Endothelial cell (in vitro differentiated cells): ENCODE measurements at regions not wholly inside any gene's neighbourhood (a gene's known extent, or its start where the extent isn't known, plus 50 kb on each side); places are given as distances from the start of the nearest gene placed in this dataset.

ENCODE experiments used
- DNase-seq: peaks from one replicate; pipeline ENCODE4 v3.0.0; 2021; ENCODE audit warnings: low spot score
- H3K27ac Mint-ChIP-seq: one replicate; pipeline ENCODE4 v1.8.0; 2021; ENCODE audit warnings: mixed read lengths, inconsistent platforms; ENCODE audit not compliant: unreplicated experiment
- H3K27me3 Mint-ChIP-seq: one replicate; pipeline ENCODE4 v1.8.0; 2021; ENCODE audit warnings: mild to moderate bottlenecking, moderate library complexity, mixed read lengths, inconsistent platforms; ENCODE audit not compliant: unreplicated experiment
- H3K36me3 Mint-ChIP-seq: one replicate; pipeline ENCODE4 v1.8.0; 2021; ENCODE audit warnings: mild to moderate bottlenecking, low read depth, mixed read lengths, inconsistent platforms; ENCODE audit not compliant: unreplicated experiment
- H3K4me1 Mint-ChIP-seq: one replicate; pipeline ENCODE4 v1.8.0; 2021; ENCODE audit warnings: mild to moderate bottlenecking, mixed read lengths, inconsistent platforms; ENCODE audit not compliant: unreplicated experiment
- H3K4me3 Mint-ChIP-seq: one replicate; pipeline ENCODE4 v1.8.0; 2021; ENCODE audit warnings: mild to moderate bottlenecking, mixed read lengths, inconsistent platforms; ENCODE audit not compliant: unreplicated experiment
- H3K9me3 Mint-ChIP-seq: one replicate; pipeline ENCODE4 v1.8.0; 2021; ENCODE audit warnings: mixed read lengths, inconsistent platforms; ENCODE audit not compliant: unreplicated experiment
- CTCF ChIP-seq: fragments of 200-600 bp; sonication (generic); IDR thresholded peaks from one replicate; pipeline ENCODE4 v1.5.0; 2021; ENCODE audit warnings: antibody characterized with exemption; ENCODE audit not compliant: unreplicated experiment

- H3K27ac Mint-ChIP-seq: no peak overlapping the region
- DNase-seq: peak; percentile 38
- no peaks in the 10 kb centered on the region for H3K9me3 Mint-ChIP-seq
- H3K36me3 Mint-ChIP-seq: no peaks in the 10 kb centered on the region
- TF ChIP-seq CTCF: peak; percentile 48
- no peaks in the 10 kb centered on the region for H3K27me3 Mint-ChIP-seq
- peaks cover 14% of the 10 kb centered on the region for H3K4me1 Mint-ChIP-seq
- no peak overlapping the region for H3K4me3 Mint-ChIP-seq
These were observed 119.1 kb downstream of the MN1 start for GRCh38 chr22:27682437-27682836.

GRCh38 chr22:27684901-27685300, 116.7 kb downstream of the MN1 start:
- H3K27me3 Mint-ChIP-seq: no peaks in the 10 kb centered on the region
- H3K4me3 Mint-ChIP-seq: no peak overlapping the region
- TF ChIP-seq CTCF: no peak
- no peaks in the 10 kb centered on the region for H3K9me3 Mint-ChIP-seq
- H3K4me1 Mint-ChIP-seq: peaks cover 12% of the 10 kb centered on the region
- no peak for DNase-seq
- H3K36me3 Mint-ChIP-seq: no peaks in the 10 kb centered on the region
- H3K27ac Mint-ChIP-seq: no peak overlapping the region

GRCh38 chr22:27685515-27685914, 116.0 kb downstream of the MN1 start:
- H3K27ac Mint-ChIP-seq: no peak overlapping the region
- no peak overlapping the region for H3K4me3 Mint-ChIP-seq
- no peaks in the 10 kb centered on the region for H3K9me3 Mint-ChIP-seq
- DNase-seq: no peak
- H3K36me3 Mint-ChIP-seq: no peaks in the 10 kb centered on the region
- H3K4me1 Mint-ChIP-seq: peaks cover 12% of the 10 kb centered on the region
- H3K27me3 Mint-ChIP-seq: no peaks in the 10 kb centered on the region
- no peak for TF ChIP-seq CTCF

- no peak for DNase-seq
- no peak for TF ChIP-seq CTCF
- H3K4me3 Mint-ChIP-seq: no peak overlapping the region
- peaks cover 12% of the 10 kb centered on the region for H3K4me1 Mint-ChIP-seq
- H3K27ac Mint-ChIP-seq: no peak overlapping the region
- no peaks in the 10 kb centered on the region for H3K9me3 Mint-ChIP-seq
- H3K36me3 Mint-ChIP-seq: no peaks in the 10 kb centered on the region
- no peaks in the 10 kb centered on the region for H3K27me3 Mint-ChIP-seq
These were observed 115.6 kb downstream of the MN1 start for GRCh38 chr22:27685970-27686369.

- no peak for TF ChIP-seq CTCF
- no peaks in the 10 kb centered on the region for H3K9me3 Mint-ChIP-seq
- H3K4me3 Mint-ChIP-seq: no peak overlapping the region
- no peak overlapping the region for H3K27ac Mint-ChIP-seq
- no peaks in the 10 kb centered on the region for H3K36me3 Mint-ChIP-seq
- no peak for DNase-seq
- no peaks in the 10 kb centered on the region for H3K27me3 Mint-ChIP-seq
- peaks cover 12% of the 10 kb centered on the region for H3K4me1 Mint-ChIP-seq
These were observed 115.0 kb downstream of the MN1 start for GRCh38 chr22:27686534-27686933.
